ENCODE measurements at regions not wholly inside any gene's neighbourhood (a gene's known extent, or its start where the extent isn't known, plus 50 kb on each side); places are given as distances from the start of the nearest gene placed in this dataset.

DNA sequence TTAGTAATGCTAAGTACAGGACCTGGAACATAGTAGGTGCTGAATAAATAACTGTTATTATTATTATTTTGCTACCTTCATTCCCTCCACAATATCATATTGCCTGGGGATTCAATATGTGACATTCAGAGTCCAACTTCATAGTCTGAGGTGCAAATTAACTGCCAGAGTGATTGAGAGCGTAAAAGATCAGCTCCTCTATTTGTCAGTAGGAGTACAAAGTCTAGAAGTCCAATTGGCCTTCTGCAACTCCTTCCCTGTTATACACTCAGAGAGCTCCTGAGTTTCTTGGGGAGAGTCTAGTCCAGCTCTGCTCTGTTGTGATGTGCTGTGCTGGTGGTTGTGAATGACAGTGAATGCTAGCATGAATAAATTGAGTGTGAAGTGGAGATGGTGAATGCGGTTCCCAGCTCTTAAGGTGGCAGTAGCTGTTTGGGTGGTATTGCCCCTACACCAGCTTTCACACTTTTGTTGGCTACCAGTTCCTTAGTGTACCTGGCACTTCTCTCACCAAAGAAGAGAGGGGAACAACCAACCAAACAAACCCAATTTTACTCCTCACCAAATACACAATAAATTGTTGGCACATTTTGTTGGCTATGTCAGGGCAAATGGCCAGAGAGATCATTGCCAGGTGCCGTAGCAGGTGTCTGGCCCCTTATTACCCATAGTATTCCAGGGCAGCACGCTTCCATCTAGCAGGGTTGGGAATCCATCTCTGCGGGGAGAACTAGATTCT lies 270.1 kb upstream of the TBL1XR1 start:
- TF ChIP-seq, protein P1, sequence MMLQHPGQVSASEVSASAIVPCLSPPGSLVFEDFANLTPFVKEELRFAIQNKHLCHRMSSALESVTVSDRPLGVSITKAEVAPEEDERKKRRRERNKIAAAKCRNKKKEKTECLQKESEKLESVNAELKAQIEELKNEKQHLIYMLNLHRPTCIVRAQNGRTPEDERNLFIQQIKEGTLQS (IDR thresholded peaks at IDR 0.05), result no peak
- TF ChIP-seq CTCF (IDR thresholded peaks at IDR 0.05; ENCODE audit: low read depth, low read length, missing input control) (no peak), SP1 (IDR thresholded peaks at IDR 0.05) (no peak), MAX (IDR thresholded peaks at IDR 0.05) (no peak), RXRA (IDR thresholded peaks at IDR 0.05) (no peak), TAF1 (conservative IDR thresholded peaks at IDR 0.05) (no peak), REST (IDR thresholded peaks at IDR 0.05) (no peak)
